Glomerular visceral epithelial cell (primary cell): ENCODE measurements at regions not wholly inside any gene's neighbourhood (a gene's known extent, or its start where the extent isn't known, plus 50 kb on each side); places are given as distances from the start of the nearest gene placed in this dataset.
"Not testable (repeated sequence)": the region's sequence is repeated elsewhere in the genome, so short reads cannot be mapped to it uniquely, and the experiment has no call there.

ENCODE experiments used
- DNase-seq: peaks from one replicate; pipeline ENCODE4 v3.0.0-alpha.2; 2016; ENCODE audit errors: extremely low spot score

GRCh38 chr1:29802181-29803068, 566.1 kb downstream of the PTPRU start:
- DNase-seq: no peak

- DNase-seq: no peak
Observed at GRCh38 chr1:29801561-29801973, 565.2 kb downstream of the PTPRU start.

GRCh38 chr1:29801003-29801402, 564.7 kb downstream of the PTPRU start:
- DNase-seq: no peak

- DNase-seq: no peak
Observed at GRCh38 chr1:29800522-29800956, 564.2 kb downstream of the PTPRU start.

- no peak for DNase-seq
Observed at GRCh38 chr1:29800120-29800519, 563.8 kb downstream of the PTPRU start.

GRCh38 chr1:29798699-29799566, 562.6 kb downstream of the PTPRU start:
- no peak for DNase-seq

GRCh38 chr1:29797125-29797524, 560.8 kb downstream of the PTPRU start:
- DNase-seq: not testable (repeated sequence)

- DNase-seq: not testable (repeated sequence)
Observed at GRCh38 chr1:29795965-29796364, 559.6 kb downstream of the PTPRU start.

- DNase-seq: no peak
Observed at GRCh38 chr1:29793653-29794348, 557.5 kb downstream of the PTPRU start.

GRCh38 chr1:29793101-29793546, 556.8 kb downstream of the PTPRU start:
- DNase-seq: peak; percentile 75

- no peak for DNase-seq
Observed at GRCh38 chr1:29789910-29790247, 553.6 kb downstream of the PTPRU start.

- DNase-seq: no peak
Observed at GRCh38 chr1:29789221-29789909, 553.0 kb downstream of the PTPRU start.

- DNase-seq: no peak
Observed at GRCh38 chr1:29786791-29787732, 550.7 kb downstream of the PTPRU start.

- DNase-seq: no peak
Observed at GRCh38 chr1:29786195-29786594, 549.9 kb downstream of the PTPRU start.

- DNase-seq: no peak
Observed at GRCh38 chr1:29785554-29785953, 549.2 kb downstream of the PTPRU start.

GRCh38 chr1:29785137-29785527, 548.8 kb downstream of the PTPRU start:
- DNase-seq: no peak

GRCh38 chr1:29784276-29785136, 548.2 kb downstream of the PTPRU start:
- DNase-seq: no peak

- DNase-seq: no peak
Observed at GRCh38 chr1:29783508-29784275, 547.4 kb downstream of the PTPRU start.
